ENCODE measurements at regions not wholly inside any gene's neighbourhood (a gene's known extent, or its start where the extent isn't known, plus 50 kb on each side); places are given as distances from the start of the nearest gene placed in this dataset.

DNA sequence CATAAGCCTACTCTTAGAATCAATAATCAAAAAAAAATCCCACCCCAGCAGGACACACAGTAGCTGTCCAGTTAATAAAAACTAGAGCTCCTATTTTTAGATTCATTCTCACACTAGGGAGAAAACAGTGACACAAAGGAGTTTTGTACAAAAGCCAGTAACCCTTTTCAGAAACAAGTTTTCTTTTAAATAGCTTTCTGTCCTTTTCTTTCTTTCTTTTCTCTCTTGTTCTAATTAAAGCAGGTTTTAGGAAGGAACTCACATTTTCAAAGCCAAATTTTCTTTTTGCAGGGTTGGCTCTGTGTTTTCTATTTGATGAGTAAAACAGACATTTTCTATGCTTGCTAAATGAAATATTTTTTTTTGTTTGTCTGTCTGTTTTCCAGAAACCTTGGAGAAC, 1390.7 kb downstream of the FAM181B start:
- no peak overlapping the region for H3K27ac Mint-ChIP-seq
- DNase-seq, result no peak

DNA sequence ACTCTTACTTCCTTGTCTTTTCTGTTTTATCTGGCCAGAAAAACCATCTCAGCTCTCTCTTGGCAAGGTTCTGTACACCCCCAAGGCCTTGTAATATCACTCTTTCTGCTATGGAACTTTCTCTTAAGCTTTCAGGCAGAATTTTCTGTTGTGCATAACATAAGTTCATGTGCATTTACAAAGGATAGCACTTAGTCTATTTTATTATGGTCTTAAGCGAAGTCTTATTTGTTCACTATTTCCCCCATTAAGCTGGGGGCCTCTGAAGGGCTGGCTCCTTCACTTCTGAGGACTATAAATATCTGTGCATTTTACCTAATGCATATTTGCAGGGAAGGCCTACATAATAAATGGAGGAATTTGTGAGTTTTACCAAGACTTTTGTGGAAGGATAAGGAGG, 1393.4 kb downstream of the FAM181B start:
- Mint-ChIP-seq H3K27ac (no peak overlapping the region), H3K9me3 (no peaks in the 10 kb centered on the region), H3K36me3 (ENCODE audit: low read depth) (no peaks in the 10 kb centered on the region), H3K4me1 (no peaks in the 10 kb centered on the region), H3K27me3 (ENCODE audit: low read depth, poor library complexity) (peaks cover 11% of the 10 kb centered on the region), H3K4me3 (no peak overlapping the region)
- no peak for DNase-seq
- TF ChIP-seq, protein P1, sequence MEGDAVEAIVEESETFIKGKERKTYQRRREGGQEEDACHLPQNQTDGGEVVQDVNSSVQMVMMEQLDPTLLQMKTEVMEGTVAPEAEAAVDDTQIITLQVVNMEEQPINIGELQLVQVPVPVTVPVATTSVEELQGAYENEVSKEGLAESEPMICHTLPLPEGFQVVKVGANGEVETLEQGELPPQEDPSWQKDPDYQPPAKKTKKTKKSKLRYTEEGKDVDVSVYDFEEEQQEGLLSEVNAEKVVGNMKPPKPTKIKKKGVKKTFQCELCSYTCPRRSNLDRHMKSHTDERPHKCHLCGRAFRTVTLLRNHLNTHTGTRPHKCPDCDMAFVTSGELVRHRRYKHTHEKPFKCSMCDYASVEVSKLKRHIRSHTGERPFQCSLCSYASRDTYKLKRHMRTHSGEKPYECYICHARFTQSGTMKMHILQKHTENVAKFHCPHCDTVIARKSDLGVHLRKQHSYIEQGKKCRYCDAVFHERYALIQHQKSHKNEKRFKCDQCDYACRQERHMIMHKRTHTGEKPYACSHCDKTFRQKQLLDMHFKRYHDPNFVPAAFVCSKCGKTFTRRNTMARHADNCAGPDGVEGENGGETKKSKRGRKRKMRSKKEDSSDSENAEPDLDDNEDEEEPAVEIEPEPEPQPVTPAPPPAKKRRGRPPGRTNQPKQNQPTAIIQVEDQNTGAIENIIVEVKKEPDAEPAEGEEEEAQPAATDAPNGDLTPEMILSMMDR (IDR thresholded peaks at IDR 0.05), result no peak

More for the DNA sequence above, 1390.7 kb downstream of the FAM181B start:
- H3K4me3 Mint-ChIP-seq, result no peak overlapping the region
- no peaks in the 10 kb centered on the region for H3K36me3 Mint-ChIP-seq (ENCODE audit: low read depth)
- peaks cover 15% of the 10 kb centered on the region for H3K27me3 Mint-ChIP-seq (ENCODE audit: low read depth, poor library complexity)
- H3K9me3 Mint-ChIP-seq, result no peaks in the 10 kb centered on the region
- H3K4me1 Mint-ChIP-seq, result no peaks in the 10 kb centered on the region
- TF ChIP-seq, protein P1 (IDR thresholded peaks at IDR 0.05), result no peak

DNA sequence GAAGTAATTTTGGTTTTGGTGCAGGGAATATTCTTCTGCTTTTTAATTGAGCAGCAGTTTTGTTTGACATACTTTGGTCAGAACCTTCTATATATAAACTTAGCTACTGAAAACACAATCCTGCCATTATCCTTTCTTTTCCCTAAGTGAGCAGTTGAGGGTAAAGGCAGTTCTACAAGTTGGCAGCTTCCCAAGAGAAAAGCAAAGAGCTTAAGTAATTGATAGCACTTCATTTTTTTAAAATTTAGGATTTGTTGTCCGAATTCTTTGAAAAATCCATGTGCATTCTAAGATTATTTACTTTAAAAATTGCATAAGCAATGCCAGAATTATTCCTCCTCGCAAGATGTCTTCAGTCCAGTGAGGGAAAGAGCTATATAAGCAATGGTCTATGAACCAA, 1394.1 kb downstream of the FAM181B start:
- H3K27me3 Mint-ChIP-seq (ENCODE audit: low read depth, poor library complexity), result peaks cover 11% of the 10 kb centered on the region
- no peaks in the 10 kb centered on the region for H3K36me3 Mint-ChIP-seq (ENCODE audit: low read depth)
- no peaks in the 10 kb centered on the region for H3K4me1 Mint-ChIP-seq
- no peak for DNase-seq
- H3K4me3 Mint-ChIP-seq, result no peak overlapping the region
- no peaks in the 10 kb centered on the region for H3K9me3 Mint-ChIP-seq
- TF ChIP-seq, protein P1 (IDR thresholded peaks at IDR 0.05), result no peak
- no peak overlapping the region for H3K27ac Mint-ChIP-seq

DNA sequence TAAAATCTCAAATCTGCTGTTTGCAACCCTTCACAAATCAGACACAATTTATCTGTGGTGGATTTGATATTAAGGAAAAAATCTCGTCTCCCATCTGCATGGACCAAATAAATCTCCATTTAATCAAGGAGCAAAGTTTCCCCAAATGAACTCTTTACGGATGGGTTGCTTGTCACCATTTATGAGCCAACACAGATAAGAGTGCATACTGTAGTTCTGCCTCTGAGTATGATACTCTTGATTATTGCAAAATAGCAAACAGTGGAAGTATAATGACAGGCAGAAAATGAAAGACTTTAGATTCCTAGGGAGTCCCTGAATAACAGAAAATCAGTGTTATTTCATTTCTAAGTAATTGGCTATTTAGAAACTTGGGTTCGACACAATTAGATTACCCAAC, 1395.9 kb downstream of the FAM181B start:
- TF ChIP-seq, protein P1 (IDR thresholded peaks at IDR 0.05), result no peak
- Mint-ChIP-seq H3K4me3 (no peak overlapping the region), H3K9me3 (no peaks in the 10 kb centered on the region), H3K27me3 (ENCODE audit: low read depth, poor library complexity) (peaks cover 6% of the 10 kb centered on the region), H3K4me1 (no peaks in the 10 kb centered on the region), H3K36me3 (ENCODE audit: low read depth) (no peaks in the 10 kb centered on the region), H3K27ac (no peak overlapping the region)
- no peak for DNase-seq

DNA sequence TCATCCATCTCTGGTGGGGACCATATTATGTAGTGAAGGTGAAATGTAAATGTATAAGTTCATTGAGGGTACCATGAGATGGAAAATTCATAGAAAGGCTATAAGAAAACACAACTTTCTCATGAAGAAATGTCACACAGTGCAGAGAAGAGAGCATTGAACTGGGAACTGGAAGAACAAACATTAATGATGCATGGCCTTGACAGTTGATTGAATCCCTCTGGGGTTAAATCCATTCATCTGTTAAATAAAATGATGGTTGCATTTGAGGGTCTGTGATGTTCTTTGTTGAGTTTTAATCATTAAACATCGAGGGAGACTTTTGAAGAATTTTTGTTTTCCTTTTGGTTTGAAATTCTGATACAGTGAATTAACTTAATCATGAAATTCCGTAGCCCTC, 1401.4 kb downstream of the FAM181B start:
- no peaks in the 10 kb centered on the region for H3K27me3 Mint-ChIP-seq (ENCODE audit: low read depth, poor library complexity)
- no peak overlapping the region for H3K27ac Mint-ChIP-seq
- H3K9me3 Mint-ChIP-seq, result no peaks in the 10 kb centered on the region
- no peak for DNase-seq
- peaks cover 14% of the 10 kb centered on the region for H3K4me1 Mint-ChIP-seq
- H3K4me3 Mint-ChIP-seq, result no peak overlapping the region
- TF ChIP-seq, protein P1 (IDR thresholded peaks at IDR 0.05), result no peak
- no peaks in the 10 kb centered on the region for H3K36me3 Mint-ChIP-seq (ENCODE audit: low read depth)

DNA sequence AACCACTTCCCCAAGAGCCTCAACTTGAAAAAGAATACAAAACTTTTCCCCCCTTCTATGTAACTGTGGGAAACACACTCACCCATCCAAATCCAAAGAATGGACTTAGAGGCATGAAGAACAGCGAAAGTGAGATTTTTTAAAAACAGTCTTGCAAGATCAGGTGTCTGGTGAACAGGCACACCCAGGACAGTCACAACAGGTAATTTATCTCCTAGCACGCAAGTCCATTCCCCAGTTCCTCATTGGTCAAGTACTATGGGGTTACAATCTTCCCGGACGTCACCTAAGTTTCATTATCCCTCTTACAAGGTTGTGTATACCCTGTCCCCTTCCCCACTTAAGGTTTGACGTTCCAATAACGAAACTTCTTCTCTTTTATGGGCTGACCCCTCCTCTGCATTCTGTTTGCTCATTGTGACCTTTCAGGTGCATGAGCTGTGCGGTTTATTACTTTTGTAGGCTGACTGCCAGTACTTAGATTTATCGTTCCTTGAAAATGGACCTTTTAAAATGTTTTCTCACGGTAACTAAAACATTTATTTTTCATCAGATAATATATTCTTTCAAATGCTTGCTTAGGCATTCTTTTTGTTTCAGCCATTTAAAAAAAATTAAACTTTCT, 1401.9 kb downstream of the FAM181B start:
- no peak overlapping the region for H3K4me3 Mint-ChIP-seq
- TF ChIP-seq, protein P1 (IDR thresholded peaks at IDR 0.05), result no peak
- H3K9me3 Mint-ChIP-seq, result no peaks in the 10 kb centered on the region
- no peaks in the 10 kb centered on the region for H3K27me3 Mint-ChIP-seq (ENCODE audit: low read depth, poor library complexity)
- H3K27ac Mint-ChIP-seq, result no peak overlapping the region
- H3K4me1 Mint-ChIP-seq, result peaks cover 14% of the 10 kb centered on the region
- DNase-seq, result no peak
- H3K36me3 Mint-ChIP-seq (ENCODE audit: low read depth), result no peaks in the 10 kb centered on the region

Measured in nephron progenitor cell (in vitro differentiated cells).